ENCODE measurements at regions not wholly inside any gene's neighbourhood (a gene's known extent, or its start where the extent isn't known, plus 50 kb on each side); places are given as distances from the start of the nearest gene placed in this dataset.

DNA sequence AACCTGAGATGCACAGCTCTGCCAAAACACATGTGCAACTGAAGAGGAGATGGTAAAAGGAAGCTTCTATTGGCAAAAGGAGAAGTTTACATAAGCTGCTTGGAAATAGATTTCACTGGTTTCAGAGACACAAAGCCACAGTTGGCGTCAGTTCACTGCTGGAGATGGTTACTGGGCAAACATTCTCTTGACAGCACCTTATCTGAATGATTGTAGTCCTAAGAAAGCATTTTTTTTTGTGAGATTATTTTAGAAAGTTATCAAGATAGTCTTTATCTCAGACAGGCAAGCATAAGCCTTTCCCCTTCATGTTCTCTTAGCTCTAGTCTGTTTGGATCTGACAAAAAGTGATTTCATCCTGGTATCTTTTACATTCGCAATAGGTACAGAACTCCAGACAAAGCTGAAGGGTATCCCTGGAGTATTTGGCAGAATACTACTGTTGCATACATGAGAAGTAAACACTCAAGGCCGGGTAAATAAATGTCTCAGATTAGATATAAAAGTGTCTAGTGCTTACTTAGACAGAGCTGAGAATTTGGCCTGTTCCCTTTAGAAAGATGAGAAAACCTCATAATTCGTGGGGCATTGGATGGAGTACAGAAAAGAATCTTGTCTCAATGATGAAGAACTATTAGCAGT, 1668.0 kb upstream of the NUDT12 start:
- CTCF ChIA-PET = no interaction called here
- DNase-seq = no peak
- Mint-ChIP-seq H3K9me3 (ENCODE audit: low read depth, unreplicated experiment) (peaks cover under 1% of the 10 kb centered on the region), H3K27me3 (ENCODE audit: unreplicated experiment) (no peaks in the 10 kb centered on the region), H3K4me3 (ENCODE audit: low read depth, unreplicated experiment) (no peak overlapping the region), H3K36me3 (ENCODE audit: insufficient read depth, unreplicated experiment) (no peaks in the 10 kb centered on the region), H3K27ac (ENCODE audit: unreplicated experiment) (no peak overlapping the region), H3K4me1 (ENCODE audit: low read depth, unreplicated experiment) (no peaks in the 10 kb centered on the region)
- intact Hi-C loops (cut with micrococcal nuclease; ENCODE audit: unreplicated experiment) = no loop called here
- TF ChIP-seq, protein P1, sequence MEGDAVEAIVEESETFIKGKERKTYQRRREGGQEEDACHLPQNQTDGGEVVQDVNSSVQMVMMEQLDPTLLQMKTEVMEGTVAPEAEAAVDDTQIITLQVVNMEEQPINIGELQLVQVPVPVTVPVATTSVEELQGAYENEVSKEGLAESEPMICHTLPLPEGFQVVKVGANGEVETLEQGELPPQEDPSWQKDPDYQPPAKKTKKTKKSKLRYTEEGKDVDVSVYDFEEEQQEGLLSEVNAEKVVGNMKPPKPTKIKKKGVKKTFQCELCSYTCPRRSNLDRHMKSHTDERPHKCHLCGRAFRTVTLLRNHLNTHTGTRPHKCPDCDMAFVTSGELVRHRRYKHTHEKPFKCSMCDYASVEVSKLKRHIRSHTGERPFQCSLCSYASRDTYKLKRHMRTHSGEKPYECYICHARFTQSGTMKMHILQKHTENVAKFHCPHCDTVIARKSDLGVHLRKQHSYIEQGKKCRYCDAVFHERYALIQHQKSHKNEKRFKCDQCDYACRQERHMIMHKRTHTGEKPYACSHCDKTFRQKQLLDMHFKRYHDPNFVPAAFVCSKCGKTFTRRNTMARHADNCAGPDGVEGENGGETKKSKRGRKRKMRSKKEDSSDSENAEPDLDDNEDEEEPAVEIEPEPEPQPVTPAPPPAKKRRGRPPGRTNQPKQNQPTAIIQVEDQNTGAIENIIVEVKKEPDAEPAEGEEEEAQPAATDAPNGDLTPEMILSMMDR (IDR thresholded peaks at IDR 0.05; ENCODE audit: unreplicated experiment) = no peak
- BruUV-seq (replicated peaks) = no TSS peak

DNA sequence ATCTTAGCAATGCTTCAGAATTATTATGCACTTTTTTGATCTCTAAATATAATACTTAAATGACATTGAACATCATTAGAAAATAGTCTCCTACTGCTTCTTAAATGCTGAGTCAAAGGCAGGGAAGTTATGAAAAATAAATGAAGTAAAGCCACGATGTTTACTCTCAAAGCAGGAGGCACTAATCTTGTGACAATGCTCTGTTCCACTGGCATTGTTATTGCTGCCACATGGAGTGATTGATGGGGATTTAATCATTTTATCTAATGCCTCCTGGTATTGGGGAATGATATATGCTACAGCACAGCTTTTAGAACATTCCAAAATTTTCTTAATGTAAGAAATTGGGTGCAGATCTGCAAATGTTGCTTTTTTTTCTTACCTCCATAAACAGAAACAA, 1655.4 kb upstream of the NUDT12 start:
- Mint-ChIP-seq H3K27me3 (ENCODE audit: unreplicated experiment) (no peaks in the 10 kb centered on the region), H3K4me1 (ENCODE audit: low read depth, unreplicated experiment) (no peaks in the 10 kb centered on the region), H3K4me3 (ENCODE audit: low read depth, unreplicated experiment) (no peak overlapping the region), H3K36me3 (ENCODE audit: insufficient read depth, unreplicated experiment) (no peaks in the 10 kb centered on the region), H3K9me3 (ENCODE audit: low read depth, unreplicated experiment) (no peaks in the 10 kb centered on the region), H3K27ac (ENCODE audit: unreplicated experiment) (no peak overlapping the region)
- no peak for DNase-seq
- CTCF ChIA-PET = no interaction called here
- intact Hi-C loops (cut with micrococcal nuclease; ENCODE audit: unreplicated experiment) = no loop called here
- TF ChIP-seq, protein P1 (IDR thresholded peaks at IDR 0.05; ENCODE audit: unreplicated experiment) = no peak
- no TSS peak for BruUV-seq (replicated peaks)

DNA sequence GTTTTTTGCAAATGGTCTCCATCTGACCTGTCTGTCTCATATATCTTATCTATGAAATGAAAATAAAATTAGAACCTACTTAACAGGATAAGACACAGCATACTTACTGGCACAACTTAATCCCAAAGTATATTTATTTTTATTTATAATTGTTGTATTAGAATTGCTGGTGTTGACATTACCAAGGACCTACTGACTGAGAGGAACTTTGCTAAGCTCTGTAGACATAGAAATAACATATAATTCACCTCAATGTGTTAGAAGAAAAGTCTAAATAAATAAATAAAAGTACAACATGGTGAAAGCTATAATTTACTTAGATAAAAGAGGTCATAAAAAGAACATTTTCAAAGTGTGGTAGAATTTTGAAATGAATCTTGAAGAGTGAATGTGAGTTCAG, 1650.5 kb upstream of the NUDT12 start:
- Mint-ChIP-seq H3K4me1 (ENCODE audit: low read depth, unreplicated experiment) (no peaks in the 10 kb centered on the region), H3K27ac (ENCODE audit: unreplicated experiment) (no peak overlapping the region), H3K36me3 (ENCODE audit: insufficient read depth, unreplicated experiment) (no peaks in the 10 kb centered on the region), H3K4me3 (ENCODE audit: low read depth, unreplicated experiment) (no peak overlapping the region), H3K27me3 (ENCODE audit: unreplicated experiment) (no peaks in the 10 kb centered on the region), H3K9me3 (ENCODE audit: low read depth, unreplicated experiment) (no peaks in the 10 kb centered on the region)
- TF ChIP-seq, protein P1 (IDR thresholded peaks at IDR 0.05; ENCODE audit: unreplicated experiment) = no peak
- CTCF ChIA-PET = no interaction called here
- intact Hi-C loops (cut with micrococcal nuclease; ENCODE audit: unreplicated experiment) = no loop called here
- BruUV-seq (replicated peaks) = no TSS peak
- no peak for DNase-seq

DNA sequence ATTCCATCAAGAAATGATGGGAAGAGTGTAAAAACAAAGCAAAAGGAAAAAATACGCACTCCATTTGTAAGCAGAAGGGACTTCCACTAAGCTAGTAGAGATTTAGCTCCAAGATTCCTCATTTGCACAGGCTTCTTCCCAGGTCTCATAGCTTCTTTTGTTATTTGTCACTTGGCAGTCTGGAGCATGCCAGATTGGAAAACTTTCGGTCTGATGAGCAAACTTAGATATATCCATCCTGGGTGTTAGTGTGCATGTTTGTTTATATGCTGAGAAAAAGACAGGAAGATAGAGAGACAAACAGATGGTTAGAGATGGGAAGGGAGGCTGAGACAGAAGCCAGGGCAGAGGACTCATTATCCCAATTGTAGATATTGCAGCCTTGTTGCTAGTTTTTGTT, 1644.5 kb upstream of the NUDT12 start:
- intact Hi-C loops (cut with micrococcal nuclease; ENCODE audit: unreplicated experiment) = no loop called here
- Mint-ChIP-seq H3K27me3 (ENCODE audit: unreplicated experiment) (no peaks in the 10 kb centered on the region), H3K36me3 (ENCODE audit: insufficient read depth, unreplicated experiment) (no peaks in the 10 kb centered on the region), H3K27ac (ENCODE audit: unreplicated experiment) (no peak overlapping the region), H3K4me3 (ENCODE audit: low read depth, unreplicated experiment) (no peak overlapping the region), H3K4me1 (ENCODE audit: low read depth, unreplicated experiment) (no peaks in the 10 kb centered on the region), H3K9me3 (ENCODE audit: low read depth, unreplicated experiment) (no peaks in the 10 kb centered on the region)
- BruUV-seq (replicated peaks) = no TSS peak
- DNase-seq = no peak
- TF ChIP-seq, protein P1 (IDR thresholded peaks at IDR 0.05; ENCODE audit: unreplicated experiment) = no peak
- CTCF ChIA-PET = no interaction called here

Data from Calu3 (cell line).